H1 (cell line): ENCODE measurements at regions not wholly inside any gene's neighbourhood (a gene's known extent, or its start where the extent isn't known, plus 50 kb on each side); places are given as distances from the start of the nearest gene placed in this dataset.

Experiments
- CTCF ChIA-PET: fragments of 300-600 bp; sonication (Branson Sonifier 250); formaldehyde crosslinking; loops from one replicate; lab custom pipeline; 2021; ENCODE audit not compliant: partially characterized antibody; lab: Charles Lee
- POLR2A ChIA-PET: fragments of 300-600 bp; sonication (Branson Sonifier 250); formaldehyde crosslinking; loops from one replicate; lab custom pipeline; 2021; ENCODE audit warnings: inconsistent platforms; ENCODE audit not compliant: partially characterized antibody; lab: Charles Lee
- DNase-seq, 2 experiments: peaks; one replicate each; pipeline versions ENCODE4 v3.0.0 to v3.0.0-alpha.2; 2010 to 2022; ENCODE audit warnings: low spot score in 2 of 2, low read depth in 1 of 2, mixed read lengths in 1 of 2
- FAIRE-seq: peaks from 2 replicates; lab custom pipeline; 2011; peaks lifted over from hg19 to GRCh38; lab: Jason Lieb, UNC
- H2AFZ ChIP-seq: 2 replicates; pipeline ENCODE4 v1.8.1; 2012; ENCODE audit warnings: low read length, inconsistent platforms
- H2AK5ac ChIP-seq: 2 replicates; pipeline ENCODE4 v1.6.1; 2013; ENCODE audit warnings: low read depth, low read length
- H2BK120ac ChIP-seq: replicated peaks from 2 replicates; pipeline ENCODE3; 2013; ENCODE audit warnings: low read depth, low read length, inconsistent platforms
- H2BK12ac ChIP-seq: 2 replicates; pipeline ENCODE4 v1.6.1; 2013; ENCODE audit warnings: low read depth, low read length
- H2BK15ac ChIP-seq: 2 replicates; pipeline ENCODE4 v1.6.1; 2013; ENCODE audit warnings: low read length
- H2BK20ac ChIP-seq: 2 replicates; pipeline ENCODE4 v1.6.1; 2013; ENCODE audit warnings: low read length
- H2BK5ac ChIP-seq: 2 replicates; pipeline ENCODE4 v1.6.1; 2013; ENCODE audit warnings: low read depth, low read length
- H3K14ac ChIP-seq: 2 replicates; pipeline ENCODE4 v1.6.1; 2013; ENCODE audit warnings: inconsistent platforms; ENCODE audit not compliant: insufficient read length
- H3K18ac ChIP-seq: 2 replicates; pipeline ENCODE4 v1.6.1; 2013; ENCODE audit warnings: low read length; ENCODE audit errors: extremely low read depth
- H3K23ac ChIP-seq: 2 replicates; pipeline ENCODE4 v1.6.1; 2013; ENCODE audit warnings: inconsistent platforms; ENCODE audit not compliant: insufficient read length
- H3K23me2 ChIP-seq: 2 replicates; pipeline ENCODE4 v1.6.1; 2013; ENCODE audit warnings: low read depth, low read length
- H3K27ac ChIP-seq: 2 replicates; pipeline ENCODE4 v1.6.1; 2011; ENCODE audit warnings: low read depth, low read length, inconsistent platforms
- H3K27me3 ChIP-seq, 4 experiments: replicated peaks in 1 of 4; 1 replicate in 1 of 4; 2 replicates in 3 of 4; pipeline versions ENCODE4 v1.6.1 to v1.8.1; 2011 to 2013; ENCODE audit warnings: low read length in 3 of 4, mild to moderate bottlenecking in 3 of 4, inconsistent platforms in 2 of 4, mixed read lengths in 2 of 4, moderate library complexity in 1 of 4; ENCODE audit not compliant: control insufficient read depth in 3 of 4, insufficient read depth in 3 of 4; ENCODE audit errors: extremely low read depth in 1 of 4
- H3K36me3 ChIP-seq, 4 experiments: 2 replicates each; pipeline versions ENCODE4 v1.6.1 to v1.8.1; 2011 to 2013; ENCODE audit warnings: mild to moderate bottlenecking in 4 of 4, low read length in 3 of 4, moderate library complexity in 2 of 4, control low read depth in 1 of 4, inconsistent platforms in 1 of 4; ENCODE audit not compliant: insufficient read depth in 4 of 4, control insufficient read depth in 2 of 4
- H3K4ac ChIP-seq: replicated peaks from 2 replicates; pipeline ENCODE3; 2013; ENCODE audit warnings: low read length, low read depth, mixed read lengths, inconsistent platforms; ENCODE audit not compliant: insufficient read length
- H3K4me1 ChIP-seq, 4 experiments: replicated peaks in 1 of 4; 1 replicate in 1 of 4; 2 replicates in 3 of 4; pipeline versions ENCODE4 v1.6.1 to v1.8.1; 2011 to 2013; ENCODE audit warnings: low read length in 3 of 4, inconsistent platforms in 2 of 4, mixed read lengths in 1 of 4; ENCODE audit not compliant: insufficient read depth in 4 of 4, control insufficient read depth in 3 of 4
- H3K4me2 ChIP-seq, 2 experiments: 2 replicates each; pipeline versions ENCODE4 v1.6.1 to v1.8.1; 2011 to 2013; ENCODE audit warnings: low read depth in 2 of 2, low read length in 2 of 2, control low read depth in 1 of 2, inconsistent platforms in 1 of 2, mild to moderate bottlenecking in 1 of 2; ENCODE audit not compliant: insufficient read depth in 1 of 2
- H3K4me3 ChIP-seq, 4 experiments: fragments of 200-600, 300-600 bp in 1 of 4; sonication (generic), shearing (Covaris generic), sonication (Bioruptor Twin) in 1 of 4; 2 replicates each; pipeline versions ENCODE4 v1.5.1 to v1.8.1; 2011 to 2016; ENCODE audit warnings: low read length in 4 of 4, low read depth in 3 of 4, control low read depth in 2 of 4, inconsistent platforms in 2 of 4, mild to moderate bottlenecking in 2 of 4, mixed read lengths in 1 of 4, moderate library complexity in 1 of 4; ENCODE audit not compliant: insufficient read depth in 2 of 4; ENCODE audit errors: extremely low read depth in 1 of 4
- H3K56ac ChIP-seq: replicated peaks from 2 replicates; pipeline ENCODE3; 2013; ENCODE audit warnings: low read depth, mild to moderate bottlenecking, mixed read lengths, low read length, inconsistent platforms; ENCODE audit not compliant: insufficient read length
- H3K79me1 ChIP-seq: 2 replicates; pipeline ENCODE4 v1.6.1; 2013; ENCODE audit warnings: low read depth, low read length, control low read depth
- H3K79me2 ChIP-seq, 2 experiments: 2 replicates each; pipeline versions ENCODE4 v1.6.1 to v1.8.1; 2012 to 2013; ENCODE audit warnings: low read length in 2 of 2, mild to moderate bottlenecking in 2 of 2, inconsistent platforms in 1 of 2; ENCODE audit not compliant: insufficient read depth in 2 of 2, control insufficient read depth in 1 of 2
- H3K9ac ChIP-seq, 4 experiments: replicated peaks in 1 of 4; 1 replicate in 1 of 4; 2 replicates in 3 of 4; pipeline versions ENCODE4 v1.6.1 to v1.8.1; 2011 to 2013; ENCODE audit warnings: low read depth in 3 of 4, low read length in 3 of 4, control low read depth in 2 of 4, mild to moderate bottlenecking in 2 of 4, moderate library complexity in 2 of 4, inconsistent platforms in 1 of 4; ENCODE audit errors: extremely low read depth in 1 of 4
- H3K9me3 ChIP-seq, 2 experiments: 2 replicates each; pipeline versions ENCODE4 v1.6.1 to v1.8.1; 2012 to 2013; ENCODE audit warnings: mild to moderate bottlenecking in 2 of 2, moderate library complexity in 2 of 2, control low read depth in 1 of 2, inconsistent platforms in 1 of 2, low read depth in 1 of 2, low read length in 1 of 2, mixed read lengths in 1 of 2; ENCODE audit not compliant: insufficient read depth in 2 of 2
- H4K20me1 ChIP-seq, 2 experiments: replicated peaks in 1 of 2; 2 replicates each; pipeline versions ENCODE3 to v1.8.1; 2011 to 2013; ENCODE audit warnings: inconsistent platforms in 2 of 2, low read length in 2 of 2, mild to moderate bottlenecking in 1 of 2; ENCODE audit not compliant: insufficient read depth in 2 of 2, control insufficient read depth in 1 of 2
- H4K5ac ChIP-seq: 2 replicates; pipeline ENCODE4 v1.6.1; 2013; ENCODE audit warnings: low read length, low read depth, mixed read lengths, inconsistent platforms; ENCODE audit not compliant: insufficient read length
- H4K8ac ChIP-seq: 2 replicates; pipeline ENCODE4 v1.8.0; 2013; ENCODE audit warnings: mild to moderate bottlenecking, moderate library complexity, low read length, inconsistent platforms; ENCODE audit not compliant: insufficient read depth; ENCODE audit errors: extremely low read depth
- H4K91ac ChIP-seq: replicated peaks from 2 replicates; pipeline ENCODE3; 2013; ENCODE audit warnings: low read length, mixed read lengths, inconsistent platforms; ENCODE audit not compliant: insufficient read length
- WGBS, 2 experiments: shearing (Covaris generic) in 1 of 2; methylation state at CpG; one replicate each; pipeline versions ENCODE4 v1.1.6 to v1.1.7; 2013 to 2015; ENCODE audit warnings: low lambda C conversion rate in 2 of 2, mixed read lengths in 2 of 2, inconsistent platforms in 1 of 2, low coverage in 1 of 2, missing lambda C conversion rate in 1 of 2; ENCODE audit not compliant: insufficient replicate concordance in 2 of 2, insufficient coverage in 1 of 2, insufficient read length in 1 of 2; ENCODE audit errors: extremely low coverage in 1 of 2, missing lambda C conversion rate in 1 of 2; 5-methylcytosine and 5-hydroxymethylcytosine counted together

DNA sequence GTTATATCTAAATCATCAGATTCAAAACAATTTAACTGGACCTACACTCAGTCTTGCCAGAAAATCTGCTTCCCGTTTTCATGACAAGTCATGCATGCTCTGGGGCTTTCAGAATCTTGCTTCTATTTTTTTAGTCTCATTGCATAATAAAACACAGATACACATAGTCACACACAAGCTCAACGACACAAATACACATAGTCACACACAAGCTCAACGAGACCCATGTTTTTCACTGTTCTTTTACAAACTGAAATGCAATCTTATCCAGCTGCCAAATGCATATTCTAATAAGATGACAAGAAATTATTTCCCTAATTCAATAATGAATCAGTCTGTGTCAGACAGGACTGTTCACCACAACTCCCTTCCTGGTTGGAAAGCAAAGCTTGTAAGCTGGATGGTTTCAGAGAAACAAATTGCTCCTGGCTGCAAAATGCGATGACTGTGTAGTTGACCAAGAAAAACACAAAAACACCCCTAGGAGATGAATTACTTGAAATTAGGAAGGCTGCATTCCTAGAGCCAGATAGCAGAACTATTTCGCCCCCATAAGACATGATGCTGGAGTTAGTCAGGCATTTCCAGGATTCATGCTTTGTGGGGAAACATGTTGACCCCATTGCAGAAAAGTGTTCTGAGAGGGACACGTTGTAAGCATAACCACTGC is 208.7 kb downstream of the CHIC2 start:
- Histone ChIP-seq H3K79me1 (no peaks in the 10 kb centered on the region), H3K27ac (no peak overlapping the region), H3K23me2 (0 out of 2 replicates have a peak, but pooled peaks cover 2% of the 10 kb centered on the region), H3K79me2 (no peaks in the 10 kb centered on the region), H2AK5ac (no peak overlapping the region), H2BK12ac (no peak overlapping the region), H3K23ac (no peak overlapping the region), H4K5ac (no peak overlapping the region), H2BK5ac (no peak overlapping the region), H3K56ac (no peak overlapping the region), H3K9me3 (no peaks in the 10 kb centered on the region), H3K4me2 (no peak overlapping the region), H3K4ac (no peak overlapping the region), H4K20me1 (no peaks in the 10 kb centered on the region), H3K36me3 (no peaks in the 10 kb centered on the region), H3K27me3 (no peaks in the 10 kb centered on the region), H2BK15ac (no peak overlapping the region), H3K18ac (no peak overlapping the region), H4K8ac (no peak overlapping the region), H2BK120ac (no peak overlapping the region), H2BK20ac (no peak overlapping the region), H3K14ac (no peak overlapping the region), H3K9ac (no peak overlapping the region), H3K4me1 (peaks cover 0 to 7% (median 2%) of the 10 kb centered on the region in 4 experiments; a peak in 1 of 7 replicates), H2AFZ (no peak overlapping the region), H4K91ac (no peak overlapping the region), H3K4me3 (no peak overlapping the region)
- no peak for DNase-seq
- ChIA-PET POLR2A (no interaction called here), CTCF (interaction anchor here (0.6 to 1.3 kb wide), 3 partner anchors 11 to 585 kb away, joined by 3 to 4 read pairs (median 3); no protein-coding TSS in a partner anchor)
- 89% methylated on average over 6 of the region's 6 CpGs; no CpG with 5 or more reads in 1 of the 2 experiments for WGBS, 2 experiments
- no peak for FAIRE-seq
